HL-60 (cell line): ENCODE measurements at regions not wholly inside any gene's neighbourhood (a gene's known extent, or its start where the extent isn't known, plus 50 kb on each side); places are given as distances from the start of the nearest gene placed in this dataset.

Experiments
- DNase-seq, 2 experiments: peaks; one replicate each; pipeline ENCODE4 v3.0.0-alpha.2; 2010 to 2020; ENCODE audit warnings: low read depth in 1 of 2, low spot score in 1 of 2
- H3K27ac ChIP-seq: fragments of 250-450 bp; sonication (Bioruptor Pico); replicated peaks from 2 replicates; pipeline ENCODE4 v1.5.1; 2020; ENCODE audit warnings: mild to moderate bottlenecking, moderate library complexity
- H3K27me3 ChIP-seq: fragments of 250-450 bp; sonication (Bioruptor Pico); 2 replicates; pipeline ENCODE4 v1.5.1; 2021; ENCODE audit warnings: mild to moderate bottlenecking, moderate library complexity; ENCODE audit not compliant: insufficient read depth, poor library complexity, severe bottlenecking
- H3K4me3 ChIP-seq: replicated peaks from 2 replicates; pipeline ENCODE4 v1.5.1; 2011; ENCODE audit warnings: mild to moderate bottlenecking, control low read depth, low read length; ENCODE audit not compliant: insufficient read depth
- CTCF ChIP-seq: IDR thresholded peaks from one replicate; pipeline ENCODE4 v1.5.1; 2011; ENCODE audit warnings: low read length, control low read depth, inconsistent platforms; ENCODE audit not compliant: insufficient read depth
- GABPA ChIP-seq: IDR thresholded peaks from 2 replicates; pipeline ENCODE4 v1.6.1; 2012; ENCODE audit warnings: low read depth
- POLR2AphosphoS5 ChIP-seq: IDR thresholded peaks from 2 replicates; pipeline ENCODE4 v1.6.1; 2012; ENCODE audit warnings: low read depth
- REST ChIP-seq: IDR thresholded peaks from 2 replicates; pipeline ENCODE4 v1.6.1; 2012; ENCODE audit warnings: low read depth; ENCODE audit not compliant: insufficient replicate concordance
- SPI1 ChIP-seq: IDR thresholded peaks from 2 replicates; pipeline ENCODE4 v1.6.1; 2012; ENCODE audit warnings: low read depth, mild to moderate bottlenecking, borderline replicate concordance

- no peak for DNase-seq
- H3K27me3 ChIP-seq = no peaks in the 10 kb centered on the region
- TF ChIP-seq REST = no peak
- no peak overlapping the region for H3K4me3 ChIP-seq
- H3K27ac ChIP-seq = no peak overlapping the region
Measured at GRCh38 chr11:15867871-15868270, 488.5 kb downstream of the SOX6 start.

- TF ChIP-seq REST = no peak
- no peak for TF ChIP-seq GABPA
- DNase-seq = no peak
- H3K27ac ChIP-seq = no peak overlapping the region
Measured at GRCh38 chr11:15870911-15871310, 485.4 kb downstream of the SOX6 start.

GRCh38 chr11:15871904-15872626, 484.3 kb downstream of the SOX6 start:
- no peak overlapping the region for H3K27ac ChIP-seq
- TF ChIP-seq SPI1 (no peak), REST (no peak), POLR2AphosphoS5 (no peak), CTCF (no peak), GABPA (no peak)
- H3K4me3 ChIP-seq = no peak overlapping the region
- H3K27me3 ChIP-seq = no peaks in the 10 kb centered on the region
- no peak for DNase-seq

More at GRCh38 chr11:15870911-15871310, 485.4 kb downstream of the SOX6 start:
- Histone ChIP-seq H3K27me3 (no peaks in the 10 kb centered on the region), H3K4me3 (no peak overlapping the region)

- no peak for DNase-seq
- no peak overlapping the region for H3K4me3 ChIP-seq
- H3K27ac ChIP-seq = no peak overlapping the region
- TF ChIP-seq SPI1 = no peak
- TF ChIP-seq POLR2AphosphoS5 = no peak
- TF ChIP-seq REST = no peak
- no peak for TF ChIP-seq GABPA
- no peak for TF ChIP-seq CTCF
- H3K27me3 ChIP-seq = no peaks in the 10 kb centered on the region
Measured at GRCh38 chr11:15873501-15873900, 482.8 kb downstream of the SOX6 start.
